A673 (cell line): ENCODE measurements at regions not wholly inside any gene's neighbourhood (a gene's known extent, or its start where the extent isn't known, plus 50 kb on each side); places are given as distances from the start of the nearest gene placed in this dataset.

Experiments used
- BruUV-seq: library from RNA; stranded (reverse); fragments of 400-500 nt; replicated peaks from 2 replicates; lab custom pipeline; 2021; lab: Mats Ljungman, UMichigan
- CTCF ChIA-PET: fragments of 300-600 bp; sonication (Branson Sonifier 250); formaldehyde crosslinking; loops from one replicate; lab custom pipeline; 2022; ENCODE audit warnings: antibody characterized with exemption; lab: Charles Lee
- POLR2A ChIA-PET: fragments of 300-600 bp; sonication (Branson Sonifier 250); formaldehyde crosslinking; loops from one replicate; lab custom pipeline; 2022; ENCODE audit warnings: antibody characterized with exemption; ENCODE audit not compliant: low non-redundant PET; lab: Charles Lee
- DNase-seq: peaks from one replicate; pipeline ENCODE4 v3.0.0-alpha.2; 2015; ENCODE audit warnings: low spot score
- H3K27ac ChIP-seq: fragments of 200-600 bp; sonication (generic); 2 replicates; pipeline ENCODE4 v1.5.1; 2016; ENCODE audit warnings: mixed run types, low read depth, mild to moderate bottlenecking, mixed read lengths, antibody characterized with exemption, low read length; ENCODE audit not compliant: poor library complexity, severe bottlenecking
- H3K27me3 ChIP-seq: fragments of 200-600 bp; sonication (generic); replicated peaks from 2 replicates; pipeline ENCODE4 v1.6.1; 2017; ENCODE audit warnings: mixed run types, low read depth, mild to moderate bottlenecking, mixed read lengths, antibody characterized with exemption, low read length; ENCODE audit not compliant: insufficient read depth, poor library complexity
- H3K36me3 ChIP-seq: fragments of 200-600 bp; sonication (generic); 2 replicates; pipeline ENCODE4 v1.6.1; 2016; ENCODE audit warnings: mixed run types, mild to moderate bottlenecking, mixed read lengths, antibody characterized with exemption, low read length; ENCODE audit not compliant: insufficient read depth, poor library complexity, severe bottlenecking
- H3K4me1 ChIP-seq: fragments of 200-600 bp; sonication (generic); 2 replicates; pipeline ENCODE4 v1.6.1; 2017; ENCODE audit warnings: mixed run types, mild to moderate bottlenecking, mixed read lengths, antibody characterized with exemption, low read length; ENCODE audit not compliant: insufficient read depth, poor library complexity, severe bottlenecking
- H3K4me3 ChIP-seq: fragments of 200-600 bp; sonication (generic); 2 replicates; pipeline ENCODE4 v1.5.1; 2016; ENCODE audit warnings: low read depth, mixed run types, mild to moderate bottlenecking, mixed read lengths, low read length; ENCODE audit not compliant: poor library complexity, severe bottlenecking
- H3K9me3 ChIP-seq: fragments of 200-600 bp; sonication (generic); 2 replicates; pipeline ENCODE4 v1.6.1; 2016; ENCODE audit warnings: mixed run types, low read depth, mild to moderate bottlenecking, mixed read lengths, antibody characterized with exemption, low read length; ENCODE audit not compliant: poor library complexity, severe bottlenecking
- EZH2 ChIP-seq: fragments of 200-600 bp; sonication (generic); IDR thresholded peaks from 2 replicates; pipeline ENCODE4 v1.6.1; 2017; ENCODE audit warnings: borderline replicate concordance, low read depth, mild to moderate bottlenecking, mixed read lengths, antibody characterized with exemption, low read length; ENCODE audit not compliant: poor library complexity, severe bottlenecking
- intact Hi-C: fragments of 100-400 bp; cut with micrococcal nuclease; formaldehyde crosslinking; loops from one replicate; pipeline ENCODE4 v1.10.0; 2022; ENCODE audit not compliant: unreplicated experiment
- TF ChIP-seq, protein P1 (sequence below): fragments of 300-800, 200-600 bp; sonication (generic); conservative IDR thresholded peaks from 2 replicates; pipeline ENCODE4 v1.5.1; 2017; ENCODE audit warnings: low read depth, mild to moderate bottlenecking, antibody characterized with exemption, low read length, moderate library complexity, mixed read lengths

DNA sequence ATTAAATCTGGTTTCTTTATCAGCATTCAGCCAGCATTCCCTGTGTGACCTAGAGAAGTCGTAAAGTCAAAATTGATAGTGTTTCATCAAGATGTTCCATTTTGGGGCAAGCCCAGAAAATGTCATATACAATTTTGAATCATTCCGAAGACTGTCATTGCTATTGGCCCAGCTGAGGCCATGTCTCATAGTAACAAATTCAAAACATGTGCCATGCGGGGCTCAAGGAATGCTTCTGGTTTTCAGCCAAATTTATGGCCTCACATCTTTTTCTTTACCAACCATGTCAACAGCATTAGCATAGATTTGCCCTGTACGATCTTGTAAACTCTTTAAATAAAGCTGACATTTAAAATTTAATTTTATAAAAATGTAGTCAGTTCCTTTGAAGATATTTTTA lies 314.7 kb downstream of the PAX1 start:
- no peaks in the 10 kb centered on the region for H3K4me1 ChIP-seq
- H3K4me3 ChIP-seq = no peak overlapping the region
- ChIA-PET POLR2A (no interaction called here), CTCF (no interaction called here)
- intact Hi-C loops = no loop called here
- BruUV-seq = no TSS peak
- H3K36me3 ChIP-seq = no peaks in the 10 kb centered on the region
- DNase-seq = no peak
- H3K27ac ChIP-seq = no peak overlapping the region
- H3K9me3 ChIP-seq = no peaks in the 10 kb centered on the region
- H3K27me3 ChIP-seq = no peaks in the 10 kb centered on the region
- no peak for TF ChIP-seq EZH2
- TF ChIP-seq, protein P1, sequence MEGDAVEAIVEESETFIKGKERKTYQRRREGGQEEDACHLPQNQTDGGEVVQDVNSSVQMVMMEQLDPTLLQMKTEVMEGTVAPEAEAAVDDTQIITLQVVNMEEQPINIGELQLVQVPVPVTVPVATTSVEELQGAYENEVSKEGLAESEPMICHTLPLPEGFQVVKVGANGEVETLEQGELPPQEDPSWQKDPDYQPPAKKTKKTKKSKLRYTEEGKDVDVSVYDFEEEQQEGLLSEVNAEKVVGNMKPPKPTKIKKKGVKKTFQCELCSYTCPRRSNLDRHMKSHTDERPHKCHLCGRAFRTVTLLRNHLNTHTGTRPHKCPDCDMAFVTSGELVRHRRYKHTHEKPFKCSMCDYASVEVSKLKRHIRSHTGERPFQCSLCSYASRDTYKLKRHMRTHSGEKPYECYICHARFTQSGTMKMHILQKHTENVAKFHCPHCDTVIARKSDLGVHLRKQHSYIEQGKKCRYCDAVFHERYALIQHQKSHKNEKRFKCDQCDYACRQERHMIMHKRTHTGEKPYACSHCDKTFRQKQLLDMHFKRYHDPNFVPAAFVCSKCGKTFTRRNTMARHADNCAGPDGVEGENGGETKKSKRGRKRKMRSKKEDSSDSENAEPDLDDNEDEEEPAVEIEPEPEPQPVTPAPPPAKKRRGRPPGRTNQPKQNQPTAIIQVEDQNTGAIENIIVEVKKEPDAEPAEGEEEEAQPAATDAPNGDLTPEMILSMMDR = no peak

DNA sequence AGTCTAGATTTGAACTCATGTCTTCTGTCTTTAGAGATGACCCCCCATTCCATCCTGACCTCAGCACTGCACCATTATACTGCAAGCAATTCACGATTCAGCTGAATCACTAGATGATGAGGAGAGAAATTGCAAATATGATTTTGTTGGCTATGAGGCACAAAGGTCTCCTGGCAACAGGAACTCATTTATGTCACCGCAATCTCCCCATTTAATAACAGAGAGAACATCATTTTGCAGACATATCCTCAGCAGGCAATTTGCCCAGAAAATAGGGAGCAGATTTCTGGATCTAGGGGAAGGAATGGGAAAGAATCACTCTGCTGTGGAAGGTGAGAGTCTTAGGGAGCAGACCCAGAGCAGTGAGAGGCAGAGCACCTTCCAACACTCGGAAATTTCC lies 303.0 kb downstream of the PAX1 start:
- no TSS peak for BruUV-seq
- Histone ChIP-seq H3K27ac (no peak overlapping the region), H3K4me3 (no peak overlapping the region), H3K9me3 (no peaks in the 10 kb centered on the region), H3K4me1 (no peaks in the 10 kb centered on the region), H3K36me3 (no peaks in the 10 kb centered on the region), H3K27me3 (peaks cover 5% of the 10 kb centered on the region)
- CTCF ChIA-PET = no interaction called here
- no peak for DNase-seq
- no peak for TF ChIP-seq EZH2
- TF ChIP-seq, protein P1 = no peak
- POLR2A ChIA-PET = no interaction called here
- intact Hi-C loops = no loop called here

DNA sequence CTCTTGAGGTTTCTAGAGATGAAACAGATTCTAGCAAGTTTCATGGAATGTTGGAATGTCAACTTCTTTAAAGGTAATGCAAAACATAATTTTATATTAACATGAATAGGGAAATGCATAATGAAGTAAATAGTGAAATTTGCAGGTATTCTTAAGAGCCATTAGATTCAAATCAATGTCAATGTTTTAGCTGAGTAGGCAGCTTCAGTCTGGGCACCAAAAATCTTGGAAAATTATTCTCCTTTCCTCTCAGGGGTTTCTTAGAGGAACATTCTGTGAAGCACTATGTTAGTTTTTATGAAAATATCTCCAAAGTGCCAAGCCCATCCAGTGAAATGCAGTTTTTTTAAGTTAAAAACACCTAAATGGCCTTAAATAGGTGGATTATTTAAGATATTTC lies 300.8 kb downstream of the PAX1 start:
- no peaks in the 10 kb centered on the region for H3K9me3 ChIP-seq
- no peaks in the 10 kb centered on the region for H3K4me1 ChIP-seq
- no TSS peak for BruUV-seq
- peaks cover 5% of the 10 kb centered on the region for H3K27me3 ChIP-seq
- no peak overlapping the region for H3K27ac ChIP-seq
- H3K4me3 ChIP-seq = no peak overlapping the region
- no peak for DNase-seq
- ChIA-PET CTCF (no interaction called here), POLR2A (no interaction called here)
- TF ChIP-seq EZH2 = no peak
- TF ChIP-seq, protein P1 = no peak
- intact Hi-C loops = no loop called here
- H3K36me3 ChIP-seq = no peaks in the 10 kb centered on the region
